NCI-H345 treated with DMSO at 0.1 percent for 48 hours (cell line): ENCODE measurements at regions not wholly inside any gene's neighbourhood (a gene's known extent, or its start where the extent isn't known, plus 50 kb on each side); places are given as distances from the start of the nearest gene placed in this dataset.
A peak's percentile ranks its signal among the peaks of the same experiment; 100 is the strongest.
"Not testable (repeated sequence)": the region's sequence is repeated elsewhere in the genome, so short reads cannot be mapped to it uniquely, and the experiment has no call there.

Experiments used
- DNase-seq: peaks from one replicate; lab custom pipeline; 2025; ENCODE audit not compliant: unreplicated experiment; lab: John Stamatoyannopoulos, UW

DNA sequence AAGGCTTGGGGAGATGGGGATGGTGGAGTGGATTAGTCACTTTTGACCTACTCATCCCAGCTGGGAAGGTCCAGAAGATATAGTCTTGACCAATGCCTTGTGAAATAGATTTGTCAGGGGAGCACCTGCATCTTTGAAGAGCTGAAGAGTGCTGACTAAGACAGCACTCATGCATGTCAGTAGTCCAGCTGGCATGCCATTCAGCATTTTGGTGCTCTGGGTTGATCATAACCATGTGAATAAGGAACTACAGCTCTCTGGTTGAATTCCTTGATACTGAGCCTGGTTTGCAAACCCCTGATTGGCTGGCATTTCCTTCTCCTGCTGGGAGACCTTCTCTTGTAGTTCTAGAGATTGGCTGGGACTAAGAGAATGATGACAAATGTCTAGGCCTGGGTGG, 106.8 kb upstream of the ALX4 start:
- no peak for DNase-seq

DNA sequence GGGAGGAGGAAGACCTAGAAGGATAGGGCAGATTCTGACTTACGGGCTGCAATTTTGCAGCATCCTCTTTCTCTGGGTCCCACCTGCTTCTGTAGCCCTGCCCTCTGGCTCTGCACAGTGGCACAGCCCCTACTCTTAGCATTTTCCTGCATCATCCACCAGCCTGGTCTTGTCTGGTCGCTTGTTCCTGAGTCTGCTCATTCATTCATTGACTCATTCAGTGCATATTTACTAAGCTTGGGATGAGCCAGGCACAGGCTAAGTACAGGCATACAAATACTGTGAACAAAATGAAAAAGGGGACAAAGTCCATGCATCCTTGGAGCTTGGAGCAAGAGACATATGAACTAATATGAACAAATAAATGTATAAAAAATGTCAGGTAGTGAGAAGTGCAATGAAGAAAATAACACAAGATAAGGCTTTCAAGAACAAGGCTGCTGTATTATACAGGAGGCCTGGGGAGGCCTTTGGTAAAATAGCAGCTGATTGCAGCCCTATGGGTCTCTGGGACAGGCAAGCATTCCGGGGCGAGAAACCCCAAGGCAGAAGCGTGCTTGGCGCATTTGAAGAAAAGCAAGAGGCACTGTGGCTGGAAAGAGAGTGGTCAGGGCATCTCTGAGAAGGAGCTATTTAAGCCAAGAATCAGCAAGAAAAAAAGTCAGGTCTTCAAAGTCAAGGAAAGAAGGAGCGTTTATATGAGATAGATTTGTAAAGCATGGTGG, 108.0 kb upstream of the ALX4 start:
- no peak for DNase-seq

DNA sequence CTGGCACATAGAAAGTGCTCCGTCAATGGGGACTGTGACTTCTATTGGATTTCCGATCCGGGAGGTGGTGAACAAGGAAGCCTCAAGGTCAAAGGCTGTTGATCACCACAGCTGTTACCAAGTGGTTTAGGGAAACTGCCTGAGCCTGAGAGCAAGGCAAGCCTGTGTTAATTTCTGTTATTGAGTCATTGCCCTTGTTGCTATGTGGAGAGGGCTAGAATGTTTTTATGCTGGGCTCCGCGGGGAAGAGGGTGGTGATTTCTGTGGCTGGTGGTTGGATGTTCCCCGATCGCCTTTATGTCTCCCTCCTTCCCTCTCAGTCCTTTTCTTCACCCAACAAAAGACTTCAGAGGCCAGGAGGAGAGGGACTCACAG, 108.5 kb upstream of the ALX4 start:
- no peak for DNase-seq

DNA sequence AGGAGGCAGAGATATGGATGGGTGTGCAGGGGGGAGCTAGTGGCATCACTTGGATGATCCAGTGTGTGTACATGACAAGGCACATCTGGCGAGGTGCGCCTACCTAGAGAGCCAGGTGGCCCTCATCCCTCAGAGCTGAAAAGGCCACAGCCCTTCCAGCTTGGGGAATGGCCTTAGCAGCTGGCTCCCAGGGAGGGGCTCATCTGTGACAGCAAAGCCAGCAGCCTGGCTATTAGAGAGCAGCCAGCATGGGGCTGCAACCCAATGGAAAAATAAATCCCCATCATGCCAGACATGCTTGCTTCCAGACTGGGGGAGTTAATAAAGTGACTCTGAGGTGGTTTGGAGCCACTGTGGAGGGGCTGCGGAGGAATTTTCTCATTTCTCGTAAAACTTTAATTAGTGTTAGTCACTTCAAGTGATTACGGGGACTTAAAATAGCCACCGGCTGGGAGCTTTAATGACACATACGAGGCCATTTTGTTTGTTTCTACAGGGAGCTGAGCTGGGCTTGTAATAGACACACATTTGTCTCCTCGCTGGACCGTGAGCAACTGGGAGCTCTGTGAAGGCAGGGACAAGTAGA, 111.2 kb upstream of the ALX4 start:
- no peak for DNase-seq

DNA sequence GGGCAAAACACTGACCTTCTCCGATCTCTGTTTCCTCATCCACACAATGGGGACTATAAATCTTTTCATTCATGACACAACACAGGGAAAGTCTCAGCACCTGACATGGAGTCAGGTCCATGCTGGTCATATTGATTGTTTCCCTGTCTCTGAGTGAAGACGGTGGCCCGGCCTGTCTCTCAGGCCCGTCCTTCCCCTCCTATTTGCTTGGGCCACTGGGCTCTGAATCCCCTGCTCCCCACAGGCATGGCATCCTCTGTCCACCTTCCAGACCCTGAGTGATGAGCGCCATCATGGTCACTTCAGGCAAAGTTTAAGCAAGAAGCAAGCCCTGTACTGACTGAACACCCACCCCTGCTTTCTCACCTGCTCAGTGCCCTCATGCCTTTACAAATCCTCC, 113.3 kb upstream of the ALX4 start:
- DNase-seq, result no peak

DNA sequence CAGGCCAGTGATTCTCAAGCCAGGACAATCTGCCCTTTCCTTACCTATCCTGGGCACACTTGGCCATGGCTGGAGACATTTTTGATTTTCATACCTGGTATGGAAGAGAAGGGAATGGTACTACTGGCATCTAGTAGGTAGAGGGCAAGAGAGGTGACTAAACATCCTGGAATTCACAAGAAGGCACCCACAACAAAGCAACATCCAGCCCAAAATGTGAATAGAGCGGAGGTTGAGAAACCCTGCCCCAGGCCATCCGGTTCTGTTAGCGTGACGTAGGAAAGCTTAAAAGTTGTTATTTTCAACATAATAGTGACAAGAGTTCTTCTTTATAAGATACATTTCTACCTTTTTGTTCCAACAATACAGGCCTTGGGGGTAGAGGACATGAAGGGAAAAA, 114.9 kb upstream of the ALX4 start:
- DNase-seq, result no peak

DNA sequence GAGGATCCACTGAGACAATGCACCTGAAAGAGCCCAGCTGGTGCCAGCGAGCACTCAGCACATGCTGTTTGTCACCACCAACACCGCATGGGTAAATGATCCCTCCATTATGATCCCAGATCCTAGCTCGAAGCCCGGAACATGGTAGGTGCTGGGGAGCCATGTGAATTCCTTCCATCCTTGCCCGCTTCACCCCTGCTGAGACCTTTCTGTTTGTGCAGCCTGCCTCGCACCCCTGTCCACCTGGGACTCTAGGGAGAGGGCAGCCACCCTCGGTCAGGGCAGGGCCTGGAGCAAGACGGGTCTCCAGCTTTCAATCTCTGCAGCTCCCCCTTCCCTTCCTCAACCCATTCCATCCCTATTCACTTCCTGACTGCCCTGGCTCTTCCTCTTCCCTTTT, 116.2 kb upstream of the ALX4 start:
- DNase-seq, result no peak

DNA sequence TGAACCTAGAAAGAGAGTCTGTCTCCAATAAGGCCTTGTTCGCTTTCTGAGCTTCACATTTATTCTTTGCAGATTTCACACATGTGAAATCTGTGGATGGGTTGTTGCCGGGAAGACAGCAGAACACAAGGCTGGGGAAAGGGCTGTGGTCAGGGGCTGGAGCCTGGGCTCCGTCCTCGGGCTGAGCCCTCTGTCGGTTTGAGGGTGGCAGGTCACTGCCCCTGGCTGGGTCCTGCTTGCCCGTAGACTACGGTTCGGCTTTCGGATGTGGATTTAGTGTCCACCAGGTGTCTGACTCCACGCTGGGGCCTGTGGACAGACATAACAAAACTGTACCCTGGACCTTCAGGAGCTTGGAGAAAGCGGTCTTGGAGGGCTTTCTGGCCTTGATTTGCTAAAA, 117.0 kb upstream of the ALX4 start:
- DNase-seq, result no peak

DNA sequence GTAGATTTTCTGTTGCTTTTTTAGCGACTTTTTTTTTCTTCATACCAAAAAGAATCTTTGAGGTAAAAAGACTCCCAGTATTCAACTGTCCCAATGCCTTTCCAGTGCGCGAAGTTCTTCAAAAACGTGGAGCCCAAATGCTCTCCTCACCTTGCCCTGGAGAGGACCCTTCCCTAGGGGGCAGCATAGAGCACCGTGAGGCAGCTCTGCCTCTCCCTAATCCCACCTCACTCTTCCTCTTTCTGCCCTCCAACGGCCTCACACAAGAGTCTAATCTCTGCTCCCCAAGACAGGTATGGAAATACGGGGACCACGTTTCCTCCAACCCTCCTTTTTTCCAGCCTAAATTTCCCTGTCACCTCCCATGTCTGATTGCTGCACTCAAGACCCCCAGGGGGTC, 117.5 kb upstream of the ALX4 start:
- no peak for DNase-seq

DNA sequence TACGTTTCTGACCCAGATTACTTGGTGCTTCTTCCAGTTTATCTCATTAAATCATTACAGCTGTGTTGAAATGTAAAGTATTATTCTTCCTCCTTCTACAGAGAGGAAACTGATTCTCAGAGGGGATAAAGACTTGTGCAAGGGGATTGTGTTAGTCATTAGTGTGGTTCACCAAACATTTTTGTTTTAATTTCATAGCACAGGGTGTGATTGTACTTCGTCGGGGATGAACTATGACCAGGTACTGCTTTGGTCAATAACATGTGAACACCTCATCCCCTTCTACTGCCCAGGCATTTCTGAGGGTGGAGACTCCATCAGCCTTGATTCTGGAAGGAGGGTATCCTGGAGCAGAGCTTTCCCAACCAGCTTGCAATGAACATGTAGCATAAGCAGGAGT, 120.2 kb upstream of the ALX4 start:
- no peak for DNase-seq

DNA sequence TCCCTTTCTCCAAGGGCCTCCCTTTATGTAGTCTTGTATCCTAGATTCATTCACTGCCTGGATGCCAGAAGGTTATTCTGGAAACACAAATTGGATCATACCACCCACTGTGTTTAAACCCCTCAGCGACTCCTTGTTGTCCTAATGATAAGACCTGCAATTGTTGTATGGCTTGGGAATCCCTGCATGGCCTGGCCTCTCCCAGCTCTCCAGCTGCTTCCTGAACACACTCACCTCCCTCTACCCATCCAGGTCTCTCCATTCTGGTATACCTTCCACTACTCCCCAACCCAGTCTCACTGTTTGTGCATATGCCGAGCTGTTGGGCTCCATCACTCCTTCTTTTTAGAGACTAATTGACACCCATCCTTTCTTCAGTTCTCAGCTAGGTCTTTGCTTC, 124.3 kb upstream of the ALX4 start:
- peak; percentile 86 for DNase-seq

DNA sequence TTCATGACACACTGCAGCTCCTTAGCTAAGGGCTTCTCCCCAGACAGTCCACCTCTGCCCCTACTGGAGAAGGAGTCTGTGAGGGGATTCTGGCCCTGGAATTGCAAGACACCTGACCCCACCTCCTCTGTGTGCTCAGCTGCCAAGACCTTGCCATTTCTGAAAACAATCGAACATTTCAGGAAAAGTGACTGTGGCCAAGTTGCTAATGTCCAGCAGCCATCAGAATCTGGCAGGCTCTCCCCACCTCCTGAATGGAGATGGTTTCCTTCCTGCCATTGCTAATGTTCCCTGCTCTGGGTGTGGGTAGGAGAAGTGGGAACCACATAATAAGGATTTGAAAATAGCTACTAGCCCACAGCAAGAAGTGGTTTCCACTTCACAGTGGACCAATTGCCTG, 127.2 kb upstream of the ALX4 start:
- DNase-seq, result no peak

DNA sequence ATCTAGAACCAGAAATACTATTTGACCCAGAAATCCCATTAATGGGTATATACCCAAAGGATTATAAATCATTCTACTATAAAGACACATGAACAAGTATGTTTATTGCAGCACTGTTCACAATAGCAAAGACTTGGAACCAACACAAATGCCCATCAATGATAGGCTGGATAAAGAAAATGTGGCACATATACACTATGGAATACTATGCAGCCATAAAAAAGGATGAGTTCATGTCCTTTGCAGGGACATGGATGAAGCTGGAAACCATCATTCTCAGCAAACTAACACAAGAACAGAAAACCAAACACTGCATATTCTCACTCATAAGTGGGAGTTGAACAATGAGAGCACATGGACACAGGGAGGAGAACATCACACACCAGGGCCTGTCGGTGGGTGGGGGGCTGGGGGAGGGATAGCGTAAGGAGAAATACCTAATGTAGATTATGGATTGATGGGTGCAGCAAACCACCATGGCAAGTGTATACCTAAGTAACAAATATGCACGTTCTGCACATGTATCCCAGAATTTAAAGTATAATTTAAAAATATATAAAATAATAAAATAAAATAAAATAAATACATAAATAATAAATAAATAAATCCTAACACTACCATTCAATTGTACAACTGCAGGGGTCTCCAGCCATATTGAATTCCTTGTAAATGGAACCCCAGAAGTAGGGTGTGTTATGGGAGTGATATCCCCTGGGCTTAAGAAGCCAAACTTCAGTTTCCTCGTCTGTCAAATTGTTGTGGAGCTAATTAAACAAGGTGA, 122.4 kb upstream of the CD82 start:
- not testable (repeated sequence) for DNase-seq

DNA sequence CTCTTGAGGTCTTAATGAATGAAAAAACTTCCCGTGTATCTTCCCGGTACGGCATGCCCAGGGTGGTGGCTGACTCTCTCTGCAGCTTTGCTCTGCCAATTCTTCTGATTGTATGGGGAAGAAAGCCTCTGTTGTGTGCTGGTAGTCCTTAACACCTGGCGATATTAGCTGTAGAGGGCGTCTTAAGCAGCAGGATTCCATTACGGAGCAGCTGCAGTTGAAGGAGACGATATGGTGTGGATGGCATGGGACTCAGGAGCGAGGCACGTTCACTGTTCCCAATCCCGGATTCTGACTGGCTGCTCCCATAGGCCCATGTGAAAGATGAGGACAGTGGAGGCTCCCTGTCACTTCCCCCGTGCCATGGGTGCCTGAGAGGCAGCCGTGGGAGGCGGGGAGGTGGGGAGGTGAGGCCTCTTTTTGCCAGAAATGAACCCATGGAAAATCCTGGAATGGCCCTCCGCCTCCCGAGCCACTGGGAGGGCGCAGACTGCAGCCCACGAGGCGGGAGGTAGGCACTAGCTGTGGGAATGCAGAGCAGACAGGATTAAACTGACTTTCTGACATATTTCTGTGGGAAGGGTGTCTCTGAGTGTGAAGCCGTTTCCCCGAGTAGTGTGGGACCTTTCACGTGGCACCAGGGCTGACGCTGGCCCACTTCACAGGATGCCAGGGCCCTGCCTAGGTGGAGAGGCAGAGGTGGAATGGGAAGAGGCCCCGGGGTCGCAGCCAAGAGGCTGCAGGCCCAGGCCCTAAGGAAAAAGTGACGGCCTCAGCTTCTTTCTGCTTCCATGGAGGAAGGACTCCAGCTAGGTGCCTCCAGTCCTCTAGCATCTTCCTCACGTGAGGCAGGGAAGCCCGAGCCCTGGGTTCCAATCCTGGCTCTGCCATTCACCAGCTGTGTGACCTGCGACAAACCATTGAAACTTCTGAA, 121.4 kb upstream of the CD82 start:
- DNase-seq, result no peak

DNA sequence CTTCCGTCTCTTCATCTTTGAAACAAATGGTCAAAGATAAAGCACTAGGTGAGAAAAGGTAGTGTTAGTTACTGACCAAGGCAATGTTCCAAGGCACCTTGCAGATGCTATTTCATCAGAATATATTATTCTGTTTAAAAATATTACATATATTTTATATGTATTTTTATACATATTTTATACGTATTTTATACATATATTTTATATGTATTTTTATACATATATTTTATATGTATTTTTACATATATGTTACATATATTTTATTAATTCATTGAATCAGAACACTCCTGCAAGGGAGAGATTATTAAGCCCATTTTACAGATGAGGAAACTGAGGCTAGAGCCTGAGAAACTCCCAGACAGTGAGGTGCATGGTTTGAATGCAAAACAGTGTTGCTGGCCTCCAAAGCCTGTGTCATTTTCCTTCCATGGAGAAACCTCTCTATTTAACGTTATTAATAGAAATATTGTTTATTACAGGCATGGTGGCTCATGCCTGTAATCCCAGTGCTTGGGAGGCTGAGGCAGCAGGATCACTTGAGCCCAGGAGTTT, 120.6 kb upstream of the CD82 start:
- no peak for DNase-seq

DNA sequence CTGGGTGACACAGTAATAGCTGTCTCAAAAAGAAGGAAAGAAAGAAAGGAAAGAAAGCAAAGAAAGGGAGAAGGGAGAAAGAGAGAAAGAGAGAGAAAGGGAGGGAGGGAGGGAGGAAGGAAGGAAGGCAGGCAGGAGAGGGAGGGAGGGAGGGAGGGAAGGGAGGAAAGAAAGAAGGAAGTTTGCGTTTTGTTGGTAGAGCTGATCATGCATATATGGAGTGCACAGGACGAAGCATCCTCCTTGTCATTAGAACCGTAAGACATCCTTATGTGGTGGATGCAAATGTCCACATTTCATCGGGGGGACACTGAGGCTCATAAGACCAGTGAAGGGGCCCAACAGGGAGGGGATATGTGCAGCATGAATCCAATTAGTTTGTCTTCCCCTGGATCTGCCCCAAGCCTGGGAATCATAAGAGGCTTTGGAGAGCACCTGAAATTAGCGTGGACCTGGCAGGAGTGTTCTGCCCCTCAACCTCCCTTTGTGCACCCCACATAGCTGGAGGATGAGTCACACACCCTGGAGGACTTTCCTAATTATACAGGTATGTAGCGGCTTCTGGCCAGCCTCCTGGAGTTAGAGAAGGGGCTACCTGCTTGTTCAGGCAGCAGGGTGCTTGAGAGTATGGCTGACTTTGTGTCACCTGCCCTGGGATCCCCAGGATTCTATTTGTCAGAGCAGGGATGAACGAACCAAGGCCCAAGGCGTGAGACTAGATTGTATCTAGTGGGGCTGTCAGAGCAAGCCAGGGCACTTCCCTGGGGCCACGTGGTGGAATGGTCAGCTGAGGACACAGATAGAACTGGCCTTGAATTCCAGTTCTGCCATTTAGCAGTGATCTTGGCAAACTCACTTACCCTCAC, 119.7 kb upstream of the CD82 start:
- no peak for DNase-seq

DNA sequence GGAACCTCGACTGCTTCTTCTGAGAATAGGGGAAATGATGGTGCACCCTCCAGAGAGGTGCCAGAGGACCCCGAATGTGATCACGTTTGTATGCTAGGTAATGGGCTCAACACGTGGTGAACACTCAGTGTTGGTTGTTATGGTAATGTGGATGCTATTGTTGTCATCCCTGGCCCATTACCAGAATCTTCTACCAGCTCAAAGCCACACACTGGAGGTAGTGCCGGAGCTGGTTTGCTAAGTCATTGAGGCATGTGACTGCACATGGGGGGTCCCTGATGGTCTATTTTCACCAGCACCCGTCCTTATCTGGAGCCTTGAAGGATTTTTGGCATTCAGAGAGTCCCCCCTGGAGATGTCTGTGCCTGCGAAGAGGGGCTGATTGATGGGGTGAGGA, 119.1 kb upstream of the CD82 start:
- no peak for DNase-seq

DNA sequence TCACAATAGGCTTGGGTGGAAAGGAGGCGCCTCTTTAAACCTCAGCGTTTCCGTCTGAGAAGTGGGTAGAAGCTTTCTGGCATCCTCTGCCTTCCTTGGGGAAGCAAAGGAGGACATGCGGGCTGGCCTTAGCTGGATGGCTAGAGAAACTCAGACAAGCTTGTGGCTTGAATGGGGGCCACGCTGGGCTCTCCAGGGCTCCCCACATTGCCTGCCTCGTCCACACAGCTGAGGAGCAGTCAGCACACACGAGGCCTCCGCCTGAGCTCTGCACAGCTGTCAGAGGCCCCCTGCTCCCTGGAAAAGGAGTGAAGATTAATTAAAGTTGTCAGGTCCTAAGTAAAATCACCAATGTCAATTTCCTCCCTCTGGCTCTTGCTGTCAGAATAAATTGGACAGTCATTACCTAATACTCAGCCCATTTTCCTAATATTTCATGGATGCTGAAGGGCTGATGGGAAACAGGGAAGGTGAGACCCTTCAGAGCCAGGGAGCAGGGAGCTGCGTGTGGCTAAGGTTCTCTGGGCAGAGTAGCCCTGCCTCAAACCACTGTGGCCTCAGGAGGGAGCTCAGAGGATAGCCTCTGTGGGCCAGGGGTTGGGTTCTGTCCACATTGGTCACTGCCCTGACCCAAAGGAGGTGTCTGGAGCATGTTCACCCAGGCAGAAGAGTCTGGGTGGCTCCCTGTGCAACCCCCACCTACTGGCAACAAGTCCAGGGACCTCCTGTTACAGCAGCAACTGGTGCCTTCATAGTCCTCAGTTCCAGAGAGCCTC, 118.3 kb upstream of the CD82 start:
- no peak for DNase-seq

DNA sequence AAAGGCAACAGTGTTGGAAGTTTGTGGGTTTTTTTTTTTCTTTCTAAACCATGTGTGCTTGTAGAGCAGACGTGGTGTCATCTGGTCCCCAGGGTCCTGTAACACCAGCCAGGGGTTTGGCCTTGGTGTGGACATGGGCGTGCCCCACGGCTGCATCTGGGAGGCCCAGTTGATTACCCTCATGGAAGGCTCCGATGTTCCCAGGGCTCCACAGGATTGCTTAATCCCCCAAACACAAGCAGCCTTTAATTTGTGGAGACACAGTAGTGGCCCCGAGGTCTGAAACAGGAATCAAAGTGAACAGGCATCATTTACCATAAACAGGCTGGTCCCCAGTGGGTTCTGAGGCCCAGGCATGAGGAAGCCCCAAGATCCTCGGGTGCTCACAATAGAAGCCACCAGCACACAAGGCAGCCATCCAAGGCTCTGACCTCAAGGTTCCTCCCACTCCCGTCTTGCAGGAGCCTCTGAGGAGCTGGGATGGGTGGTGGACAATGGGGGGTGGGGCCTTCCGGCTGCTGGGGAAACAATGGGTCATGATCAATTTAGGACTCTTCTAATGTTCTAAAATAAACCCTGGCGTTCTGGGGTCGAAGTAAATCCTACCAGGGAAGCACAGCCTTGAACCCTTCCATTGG, 115.0 kb upstream of the CD82 start:
- no peak for DNase-seq
